H9 (cell line): ENCODE measurements at regions not wholly inside any gene's neighbourhood (a gene's known extent, or its start where the extent isn't known, plus 50 kb on each side); places are given as distances from the start of the nearest gene placed in this dataset.

ENCODE experiments used
- DNase-seq: peaks from one replicate; pipeline ENCODE4 v3.0.0-alpha.2; 2017
- H2AFZ ChIP-seq: one replicate; pipeline ENCODE4 v1.6.1; 2013; ENCODE audit warnings: mild to moderate bottlenecking, low read length, control low read depth, moderate library complexity
- H2AK5ac ChIP-seq: 2 replicates; pipeline ENCODE4 v1.6.1; 2013; ENCODE audit warnings: low read length, control low read depth, mixed read lengths; ENCODE audit not compliant: insufficient read length
- H2BK120ac ChIP-seq: one replicate; pipeline ENCODE4 v1.6.1; 2013; ENCODE audit warnings: low read depth, mild to moderate bottlenecking, low read length, control low read depth, inconsistent platforms; ENCODE audit not compliant: poor library complexity, severe bottlenecking
- H2BK12ac ChIP-seq: 2 replicates; pipeline ENCODE4 v1.6.1; 2013; ENCODE audit warnings: low read length, control low read depth, mixed read lengths, low read depth; ENCODE audit not compliant: insufficient read length
- H2BK15ac ChIP-seq: 2 replicates; pipeline ENCODE4 v1.6.1; 2013; ENCODE audit warnings: low read depth, low read length, control low read depth
- H2BK20ac ChIP-seq: one replicate; pipeline ENCODE4 v1.6.1; 2013; ENCODE audit warnings: low read depth, mild to moderate bottlenecking, low read length, control low read depth, inconsistent platforms; ENCODE audit not compliant: poor library complexity, severe bottlenecking
- H2BK5ac ChIP-seq: 2 replicates; pipeline ENCODE4 v1.6.1; 2013; ENCODE audit warnings: low read length, control low read depth, mixed read lengths; ENCODE audit not compliant: insufficient read length
- H3K14ac ChIP-seq: 2 replicates; pipeline ENCODE4 v1.6.1; 2013; ENCODE audit warnings: low read length, control low read depth; ENCODE audit not compliant: insufficient read depth
- H3K18ac ChIP-seq: 2 replicates; pipeline ENCODE4 v1.6.1; 2013; ENCODE audit warnings: low read depth, mild to moderate bottlenecking, mixed read lengths, low read length, control low read depth; ENCODE audit not compliant: insufficient read length
- H3K23ac ChIP-seq: 2 replicates; pipeline ENCODE4 v1.6.1; 2013; ENCODE audit warnings: low read length, control low read depth, mixed read lengths, low read depth; ENCODE audit not compliant: insufficient read length
- H3K23me2 ChIP-seq: 2 replicates; pipeline ENCODE4 v1.6.1; 2013; ENCODE audit warnings: low read depth, mild to moderate bottlenecking, mixed read lengths, low read length, control low read depth; ENCODE audit not compliant: insufficient read length, poor library complexity, severe bottlenecking
- H3K27ac ChIP-seq: 2 replicates; pipeline ENCODE4 v1.5.1; 2013; ENCODE audit warnings: low read length, control low read depth, mixed read lengths, low read depth; ENCODE audit not compliant: insufficient read length
- H3K27me3 ChIP-seq: 2 replicates; pipeline ENCODE4 v1.6.1; 2013; ENCODE audit warnings: low read length, control low read depth, inconsistent platforms; ENCODE audit not compliant: insufficient read depth
- H3K4ac ChIP-seq: 2 replicates; pipeline ENCODE4 v1.6.1; 2013; ENCODE audit warnings: low read depth, mild to moderate bottlenecking, control low read depth, inconsistent platforms, low read length, moderate library complexity
- H3K4me1 ChIP-seq: 2 replicates; pipeline ENCODE4 v1.6.1; 2013; ENCODE audit warnings: low read length, control low read depth, inconsistent platforms; ENCODE audit not compliant: insufficient read depth
- H3K4me2 ChIP-seq: 2 replicates; pipeline ENCODE4 v1.6.1; 2013; ENCODE audit warnings: low read length, control low read depth, mixed read lengths; ENCODE audit not compliant: insufficient read length, insufficient read depth
- H3K56ac ChIP-seq: 2 replicates; pipeline ENCODE4 v1.6.1; 2013; ENCODE audit warnings: low read depth, mild to moderate bottlenecking, mixed read lengths, low read length, control low read depth; ENCODE audit not compliant: insufficient read length
- H3K79me1 ChIP-seq: 2 replicates; pipeline ENCODE4 v1.6.1; 2013; ENCODE audit warnings: low read depth, mild to moderate bottlenecking, moderate library complexity, low read length, control low read depth, inconsistent platforms; ENCODE audit not compliant: insufficient read depth, poor library complexity, severe bottlenecking
- H3K79me2 ChIP-seq: 2 replicates; pipeline ENCODE4 v1.6.1; 2013; ENCODE audit warnings: low read length, control low read depth, inconsistent platforms; ENCODE audit not compliant: insufficient read depth
- H3K9ac ChIP-seq: 2 replicates; pipeline ENCODE4 v1.6.1; 2013; ENCODE audit warnings: low read length, control low read depth, mixed read lengths; ENCODE audit not compliant: insufficient read length; ENCODE audit errors: extremely low read depth
- H3K9me3 ChIP-seq: one replicate; pipeline ENCODE4 v1.6.1; 2013; ENCODE audit warnings: low read depth, low read length, inconsistent platforms; ENCODE audit not compliant: control insufficient read depth
- H3T11ph ChIP-seq: one replicate; pipeline ENCODE4 v1.6.1; 2013; ENCODE audit warnings: mild to moderate bottlenecking, low read length, control low read depth, inconsistent platforms
- H4K20me1 ChIP-seq: one replicate; pipeline ENCODE4 v1.6.1; 2013; ENCODE audit not compliant: control insufficient read depth, insufficient read length, insufficient read depth
- H4K5ac ChIP-seq: 2 replicates; pipeline ENCODE4 v1.6.1; 2013; ENCODE audit warnings: low read depth, mild to moderate bottlenecking, mixed read lengths, low read length, control low read depth; ENCODE audit not compliant: insufficient read length
- H4K8ac ChIP-seq: replicated peaks from 2 replicates; pipeline ENCODE4 v1.6.1; 2013; ENCODE audit warnings: low read length, control low read depth, mixed read lengths, low read depth; ENCODE audit not compliant: insufficient read length
- H4K91ac ChIP-seq: 2 replicates; pipeline ENCODE4 v1.6.1; 2013; ENCODE audit warnings: low read depth, mild to moderate bottlenecking, moderate library complexity, mixed read lengths, low read length, control low read depth; ENCODE audit not compliant: insufficient read length
- H3K27ac Mint-ChIP-seq, 3 experiments: 2 replicates in 2 of 3; 3 replicates in 1 of 3; pipeline ENCODE4 v1.8.0; 2020 to 2021; ENCODE audit warnings: mixed read lengths in 3 of 3, mild to moderate bottlenecking in 1 of 3, moderate library complexity in 1 of 3
- H3K27me3 Mint-ChIP-seq: 2 replicates; pipeline ENCODE4 v1.8.0; 2021; ENCODE audit warnings: low read depth, mild to moderate bottlenecking, moderate library complexity, mixed read lengths
- H3K36me3 Mint-ChIP-seq, 3 experiments: 2 replicates in 2 of 3; 3 replicates in 1 of 3; pipeline ENCODE4 v1.8.0; 2020 to 2021; ENCODE audit warnings: low read depth in 3 of 3, mixed read lengths in 3 of 3; ENCODE audit not compliant: insufficient read depth in 1 of 3
- H3K4me1 Mint-ChIP-seq, 2 experiments: 2 replicates each; pipeline ENCODE4 v1.8.0; 2020; ENCODE audit warnings: mixed read lengths in 2 of 2
- H3K4me3 Mint-ChIP-seq, 2 experiments: 2 replicates in 1 of 2; 3 replicates in 1 of 2; pipeline ENCODE4 v1.8.0; 2020 to 2021; ENCODE audit warnings: mild to moderate bottlenecking in 2 of 2, mixed read lengths in 2 of 2, moderate library complexity in 1 of 2
- H3K9me3 Mint-ChIP-seq, 2 experiments: 2 replicates in 1 of 2; 3 replicates in 1 of 2; pipeline ENCODE4 v1.8.0; 2020; ENCODE audit warnings: mild to moderate bottlenecking in 2 of 2, mixed read lengths in 2 of 2, moderate library complexity in 1 of 2
- CTCF ChIP-seq: fragments of 200-600 bp; sonication (generic); conservative IDR thresholded peaks from 3 replicates; pipeline ENCODE4 v1.8.0; 2021; ENCODE audit warnings: antibody characterized with exemption, mild to moderate bottlenecking
- WGBS: extraction: QIAGEN DNeasy Blood & Tissue Kit; methylation state at CpG from one replicate; pipeline ENCODE4 v1.1.7; 2013; ENCODE audit warnings: missing lambda C conversion rate, low lambda C conversion rate, mixed read lengths; ENCODE audit not compliant: insufficient read length; ENCODE audit errors: extremely low coverage; 5-methylcytosine and 5-hydroxymethylcytosine counted together

GRCh38 chr21:38206646-38207045 is 50.1 kb upstream of the KCNJ15 start:
- peaks cover 1 to 17% (median 2%) of the 10 kb centered on the region in 3 experiments; a peak in 5 of 7 replicates for H3K36me3 Mint-ChIP-seq
- H3K27me3 Mint-ChIP-seq: peaks cover 12% of the 10 kb centered on the region
- H3K4ac ChIP-seq: no peak overlapping the region
- H2BK20ac ChIP-seq: no peak overlapping the region
- peaks cover 7 to 12% of the 10 kb centered on the region in 2 experiments for H3K4me1 Mint-ChIP-seq
- no peak overlapping the region for H2BK15ac ChIP-seq
- no peaks in the 10 kb centered on the region for H3K79me2 ChIP-seq
- H3K79me1 ChIP-seq: no peaks in the 10 kb centered on the region
- H3K18ac ChIP-seq: no peak overlapping the region
- H3K23ac ChIP-seq: no peak overlapping the region
- H3K4me2 ChIP-seq: no peak overlapping the region
- H2BK12ac ChIP-seq: no peak overlapping the region
- no peak overlapping the region for H4K91ac ChIP-seq
- no peaks in the 10 kb centered on the region for H3K23me2 ChIP-seq
- DNase-seq: no peak
- H2BK5ac ChIP-seq: no peak overlapping the region
- H3K27ac Mint-ChIP-seq: no peak overlapping the region
- no peak overlapping the region for H4K8ac ChIP-seq
- no peak overlapping the region for H3K27ac ChIP-seq
- H3K9me3 Mint-ChIP-seq: peaks cover 17 to 22% of the 10 kb centered on the region in 2 experiments
- H4K5ac ChIP-seq: no peak overlapping the region
- H3T11ph ChIP-seq: no peak overlapping the region
- H3K9me3 ChIP-seq: no peaks in the 10 kb centered on the region
- no peaks in the 10 kb centered on the region for H3K27me3 ChIP-seq
- no peak overlapping the region for H3K4me3 Mint-ChIP-seq
- no peak overlapping the region for H2AK5ac ChIP-seq
- no CpG with 5 or more reads among the region's 10 CpGs for WGBS
- no peak overlapping the region for H3K56ac ChIP-seq
- no peaks in the 10 kb centered on the region for H4K20me1 ChIP-seq
- no peak overlapping the region for H3K14ac ChIP-seq
- no peaks in the 10 kb centered on the region for H3K4me1 ChIP-seq
- H2BK120ac ChIP-seq: no peak overlapping the region
- no peak overlapping the region for H3K9ac ChIP-seq
- H2AFZ ChIP-seq: no peak overlapping the region
- no peak for TF ChIP-seq CTCF
